ENCODE measurements at regions not wholly inside any gene's neighbourhood (a gene's known extent, or its start where the extent isn't known, plus 50 kb on each side); places are given as distances from the start of the nearest gene placed in this dataset.

GRCh38 chr2:55986700-55987440, 63.3 kb upstream of the EFEMP1 start (continued):
- TF ChIP-seq CTCF (IDR thresholded peaks at IDR 0.05) = no peak
- TF ChIP-seq PREB (CRISPR knock-in tag; IDR thresholded peaks at IDR 0.05; ENCODE audit: borderline replicate concordance) = no peak

DNA sequence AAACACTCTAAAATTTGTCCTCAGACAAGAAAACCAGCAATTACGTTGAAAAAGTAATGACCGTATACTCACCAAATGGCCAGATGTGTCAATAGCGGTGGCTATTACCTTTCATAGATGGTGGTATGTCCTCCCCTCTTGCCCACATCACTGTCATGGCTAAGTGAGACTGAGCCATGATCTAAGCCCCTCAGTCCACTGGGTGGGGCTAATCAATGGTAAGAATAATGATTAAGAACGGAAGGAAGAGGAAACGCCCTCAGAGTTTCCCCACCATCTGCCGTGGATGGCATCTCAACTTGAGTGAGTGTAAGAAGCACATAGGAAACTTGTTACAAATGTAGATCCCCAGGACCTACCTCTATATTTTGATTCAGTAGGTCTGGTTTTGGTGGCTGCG, 65.8 kb upstream of the EFEMP1 start:
- Mint-ChIP-seq H3K4me3 (no peak overlapping the region), H3K27me3 (ENCODE audit: low read depth) (no peaks in the 10 kb centered on the region), H3K27ac (no peak overlapping the region), H3K36me3 (no peaks in the 10 kb centered on the region), H3K9me3 (no peaks in the 10 kb centered on the region), H3K4me1 (peaks cover 11% of the 10 kb centered on the region)
- POLR2A ChIA-PET = no interaction called here
- no peak for DNase-seq (ENCODE audit: low spot score)
- ATAC-seq = peak; percentile 71
- CTCF ChIA-PET = interaction anchor here (1.1 to 1.4 kb wide), 2 partner anchors 24 to 25 kb away, joined by 3 read pairs; no protein-coding TSS in a partner anchor
- TF ChIP-seq, protein P1, sequence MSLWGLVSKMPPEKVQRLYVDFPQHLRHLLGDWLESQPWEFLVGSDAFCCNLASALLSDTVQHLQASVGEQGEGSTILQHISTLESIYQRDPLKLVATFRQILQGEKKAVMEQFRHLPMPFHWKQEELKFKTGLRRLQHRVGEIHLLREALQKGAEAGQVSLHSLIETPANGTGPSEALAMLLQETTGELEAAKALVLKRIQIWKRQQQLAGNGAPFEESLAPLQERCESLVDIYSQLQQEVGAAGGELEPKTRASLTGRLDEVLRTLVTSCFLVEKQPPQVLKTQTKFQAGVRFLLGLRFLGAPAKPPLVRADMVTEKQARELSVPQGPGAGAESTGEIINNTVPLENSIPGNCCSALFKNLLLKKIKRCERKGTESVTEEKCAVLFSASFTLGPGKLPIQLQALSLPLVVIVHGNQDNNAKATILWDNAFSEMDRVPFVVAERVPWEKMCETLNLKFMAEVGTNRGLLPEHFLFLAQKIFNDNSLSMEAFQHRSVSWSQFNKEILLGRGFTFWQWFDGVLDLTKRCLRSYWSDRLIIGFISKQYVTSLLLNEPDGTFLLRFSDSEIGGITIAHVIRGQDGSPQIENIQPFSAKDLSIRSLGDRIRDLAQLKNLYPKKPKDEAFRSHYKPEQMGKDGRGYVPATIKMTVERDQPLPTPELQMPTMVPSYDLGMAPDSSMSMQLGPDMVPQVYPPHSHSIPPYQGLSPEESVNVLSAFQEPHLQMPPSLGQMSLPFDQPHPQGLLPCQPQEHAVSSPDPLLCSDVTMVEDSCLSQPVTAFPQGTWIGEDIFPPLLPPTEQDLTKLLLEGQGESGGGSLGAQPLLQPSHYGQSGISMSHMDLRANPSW (CRISPR knock-in tag; conservative IDR thresholded peaks at IDR 0.05; ENCODE audit: low read depth) = no peak
- TF ChIP-seq USF1 (CRISPR knock-in tag; IDR thresholded peaks at IDR 0.05) (no peak), MAX (CRISPR knock-in tag; IDR thresholded peaks at IDR 0.05) (no peak), ZNF232 (CRISPR knock-in tag; IDR thresholded peaks at IDR 0.05) (no peak), NR3C1 (CRISPR knock-in tag; conservative IDR thresholded peaks at IDR 0.05; ENCODE audit: low read depth) (no peak), ETV6 (CRISPR knock-in tag; IDR thresholded peaks at IDR 0.05) (no peak), GABPB1 (CRISPR knock-in tag; IDR thresholded peaks at IDR 0.05) (no peak), CREB1 (CRISPR knock-in tag; IDR thresholded peaks at IDR 0.05) (no peak), PRRX2 (CRISPR knock-in tag; IDR thresholded peaks at IDR 0.05) (no peak), PREB (CRISPR knock-in tag; IDR thresholded peaks at IDR 0.05; ENCODE audit: borderline replicate concordance) (no peak), PRDM15 (CRISPR knock-in tag; IDR thresholded peaks at IDR 0.05) (no peak)
- TF ChIP-seq, protein P2, sequence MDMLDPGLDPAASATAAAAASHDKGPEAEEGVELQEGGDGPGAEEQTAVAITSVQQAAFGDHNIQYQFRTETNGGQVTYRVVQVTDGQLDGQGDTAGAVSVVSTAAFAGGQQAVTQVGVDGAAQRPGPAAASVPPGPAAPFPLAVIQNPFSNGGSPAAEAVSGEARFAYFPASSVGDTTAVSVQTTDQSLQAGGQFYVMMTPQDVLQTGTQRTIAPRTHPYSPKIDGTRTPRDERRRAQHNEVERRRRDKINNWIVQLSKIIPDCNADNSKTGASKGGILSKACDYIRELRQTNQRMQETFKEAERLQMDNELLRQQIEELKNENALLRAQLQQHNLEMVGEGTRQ (CRISPR knock-in tag; IDR thresholded peaks at IDR 0.05) = no peak
- TF ChIP-seq, protein P3, sequence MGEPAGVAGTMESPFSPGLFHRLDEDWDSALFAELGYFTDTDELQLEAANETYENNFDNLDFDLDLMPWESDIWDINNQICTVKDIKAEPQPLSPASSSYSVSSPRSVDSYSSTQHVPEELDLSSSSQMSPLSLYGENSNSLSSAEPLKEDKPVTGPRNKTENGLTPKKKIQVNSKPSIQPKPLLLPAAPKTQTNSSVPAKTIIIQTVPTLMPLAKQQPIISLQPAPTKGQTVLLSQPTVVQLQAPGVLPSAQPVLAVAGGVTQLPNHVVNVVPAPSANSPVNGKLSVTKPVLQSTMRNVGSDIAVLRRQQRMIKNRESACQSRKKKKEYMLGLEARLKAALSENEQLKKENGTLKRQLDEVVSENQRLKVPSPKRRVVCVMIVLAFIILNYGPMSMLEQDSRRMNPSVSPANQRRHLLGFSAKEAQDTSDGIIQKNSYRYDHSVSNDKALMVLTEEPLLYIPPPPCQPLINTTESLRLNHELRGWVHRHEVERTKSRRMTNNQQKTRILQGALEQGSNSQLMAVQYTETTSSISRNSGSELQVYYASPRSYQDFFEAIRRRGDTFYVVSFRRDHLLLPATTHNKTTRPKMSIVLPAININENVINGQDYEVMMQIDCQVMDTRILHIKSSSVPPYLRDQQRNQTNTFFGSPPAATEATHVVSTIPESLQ (CRISPR knock-in tag; IDR thresholded peaks at IDR 0.05) = no peak
- TF ChIP-seq, protein P4, sequence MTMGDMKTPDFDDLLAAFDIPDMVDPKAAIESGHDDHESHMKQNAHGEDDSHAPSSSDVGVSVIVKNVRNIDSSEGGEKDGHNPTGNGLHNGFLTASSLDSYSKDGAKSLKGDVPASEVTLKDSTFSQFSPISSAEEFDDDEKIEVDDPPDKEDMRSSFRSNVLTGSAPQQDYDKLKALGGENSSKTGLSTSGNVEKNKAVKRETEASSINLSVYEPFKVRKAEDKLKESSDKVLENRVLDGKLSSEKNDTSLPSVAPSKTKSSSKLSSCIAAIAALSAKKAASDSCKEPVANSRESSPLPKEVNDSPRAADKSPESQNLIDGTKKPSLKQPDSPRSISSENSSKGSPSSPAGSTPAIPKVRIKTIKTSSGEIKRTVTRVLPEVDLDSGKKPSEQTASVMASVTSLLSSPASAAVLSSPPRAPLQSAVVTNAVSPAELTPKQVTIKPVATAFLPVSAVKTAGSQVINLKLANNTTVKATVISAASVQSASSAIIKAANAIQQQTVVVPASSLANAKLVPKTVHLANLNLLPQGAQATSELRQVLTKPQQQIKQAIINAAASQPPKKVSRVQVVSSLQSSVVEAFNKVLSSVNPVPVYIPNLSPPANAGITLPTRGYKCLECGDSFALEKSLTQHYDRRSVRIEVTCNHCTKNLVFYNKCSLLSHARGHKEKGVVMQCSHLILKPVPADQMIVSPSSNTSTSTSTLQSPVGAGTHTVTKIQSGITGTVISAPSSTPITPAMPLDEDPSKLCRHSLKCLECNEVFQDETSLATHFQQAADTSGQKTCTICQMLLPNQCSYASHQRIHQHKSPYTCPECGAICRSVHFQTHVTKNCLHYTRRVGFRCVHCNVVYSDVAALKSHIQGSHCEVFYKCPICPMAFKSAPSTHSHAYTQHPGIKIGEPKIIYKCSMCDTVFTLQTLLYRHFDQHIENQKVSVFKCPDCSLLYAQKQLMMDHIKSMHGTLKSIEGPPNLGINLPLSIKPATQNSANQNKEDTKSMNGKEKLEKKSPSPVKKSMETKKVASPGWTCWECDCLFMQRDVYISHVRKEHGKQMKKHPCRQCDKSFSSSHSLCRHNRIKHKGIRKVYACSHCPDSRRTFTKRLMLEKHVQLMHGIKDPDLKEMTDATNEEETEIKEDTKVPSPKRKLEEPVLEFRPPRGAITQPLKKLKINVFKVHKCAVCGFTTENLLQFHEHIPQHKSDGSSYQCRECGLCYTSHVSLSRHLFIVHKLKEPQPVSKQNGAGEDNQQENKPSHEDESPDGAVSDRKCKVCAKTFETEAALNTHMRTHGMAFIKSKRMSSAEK (CRISPR knock-in tag; IDR thresholded peaks at IDR 0.05; ENCODE audit: borderline replicate concordance) = no peak
